Astrocyte (in vitro differentiated cells and primary cell): ENCODE measurements at regions not wholly inside any gene's neighbourhood (a gene's known extent, or its start where the extent isn't known, plus 50 kb on each side); places are given as distances from the start of the nearest gene placed in this dataset.

Experiments used
- DNase-seq: peaks from one replicate; pipeline ENCODE4 v3.0.0-alpha.2; 2010; ENCODE audit warnings: low read depth
- FAIRE-seq: peaks from 2 replicates; lab custom pipeline; 2011; peaks lifted over from hg19 to GRCh38; lab: Jason Lieb, UNC
- H2AFZ ChIP-seq: 2 replicates; pipeline ENCODE4 v1.6.0; 2012; ENCODE audit warnings: low read depth, low read length, inconsistent platforms
- H3K27ac ChIP-seq: 2 replicates; pipeline ENCODE4 v1.5.1; 2011; ENCODE audit warnings: low read depth, low read length, inconsistent platforms
- H3K27me3 ChIP-seq: 2 replicates; pipeline ENCODE4 v1.6.0; 2011; ENCODE audit warnings: low read length, inconsistent platforms; ENCODE audit not compliant: insufficient read depth
- H3K36me3 ChIP-seq: 2 replicates; pipeline ENCODE4 v1.5.1; 2011; ENCODE audit warnings: low read length, inconsistent platforms; ENCODE audit not compliant: insufficient read depth
- H3K4me1 ChIP-seq: 2 replicates; pipeline ENCODE4 v1.5.1; 2011; ENCODE audit warnings: low read length, inconsistent platforms; ENCODE audit not compliant: insufficient read depth
- H3K4me2 ChIP-seq: 2 replicates; pipeline ENCODE4 v1.6.0; 2012; ENCODE audit warnings: low read length, inconsistent platforms
- H3K4me3 ChIP-seq: 2 replicates; pipeline ENCODE4 v1.5.1; 2011; ENCODE audit warnings: low read depth, mild to moderate bottlenecking, low read length, inconsistent platforms; ENCODE audit not compliant: insufficient read depth
- H3K79me2 ChIP-seq: 2 replicates; pipeline ENCODE4 v1.6.0; 2012; ENCODE audit warnings: mild to moderate bottlenecking, low read length, inconsistent platforms; ENCODE audit not compliant: insufficient read depth
- H3K9ac ChIP-seq: 2 replicates; pipeline ENCODE4 v1.6.0; 2012; ENCODE audit warnings: mild to moderate bottlenecking, low read length, inconsistent platforms
- H3K9me3 ChIP-seq: 2 replicates; pipeline ENCODE4 v1.5.1; 2012; ENCODE audit warnings: low read depth, mild to moderate bottlenecking, low read length, inconsistent platforms; ENCODE audit not compliant: insufficient read depth
- H4K20me1 ChIP-seq: 2 replicates; pipeline ENCODE4 v1.6.0; 2012; ENCODE audit warnings: low read length, inconsistent platforms; ENCODE audit not compliant: insufficient read depth
- H3K27ac Mint-ChIP-seq: one replicate; pipeline ENCODE4 v1.8.0; 2021; ENCODE audit warnings: mild to moderate bottlenecking, mixed read lengths; ENCODE audit not compliant: unreplicated experiment
- H3K27me3 Mint-ChIP-seq: one replicate; pipeline ENCODE4 v1.8.0; 2021; ENCODE audit warnings: low read depth, mixed read lengths; ENCODE audit not compliant: unreplicated experiment
- H3K36me3 Mint-ChIP-seq: one replicate; pipeline ENCODE4 v1.8.0; 2021; ENCODE audit warnings: low read depth, mixed read lengths; ENCODE audit not compliant: unreplicated experiment
- H3K4me1 Mint-ChIP-seq: one replicate; pipeline ENCODE4 v1.8.0; 2021; ENCODE audit warnings: low read depth, mixed read lengths; ENCODE audit not compliant: unreplicated experiment
- H3K4me3 Mint-ChIP-seq: one replicate; pipeline ENCODE4 v1.8.0; 2021; ENCODE audit warnings: mild to moderate bottlenecking, moderate library complexity, mixed read lengths; ENCODE audit not compliant: unreplicated experiment
- H3K9me3 Mint-ChIP-seq: one replicate; pipeline ENCODE4 v1.8.0; 2021; ENCODE audit warnings: mild to moderate bottlenecking, mixed read lengths; ENCODE audit not compliant: unreplicated experiment
- EZH2 ChIP-seq: IDR thresholded peaks from 2 replicates; pipeline ENCODE4 v1.6.1; 2012; ENCODE audit warnings: mild to moderate bottlenecking, low read length, inconsistent platforms; ENCODE audit not compliant: insufficient read depth
- TF ChIP-seq, protein P1 (sequence below): IDR thresholded peaks from 2 replicates; pipeline ENCODE4 v1.5.1; 2011; ENCODE audit warnings: low read depth, mild to moderate bottlenecking, inconsistent platforms, low read length, moderate library complexity; ENCODE audit not compliant: insufficient read depth

DNA sequence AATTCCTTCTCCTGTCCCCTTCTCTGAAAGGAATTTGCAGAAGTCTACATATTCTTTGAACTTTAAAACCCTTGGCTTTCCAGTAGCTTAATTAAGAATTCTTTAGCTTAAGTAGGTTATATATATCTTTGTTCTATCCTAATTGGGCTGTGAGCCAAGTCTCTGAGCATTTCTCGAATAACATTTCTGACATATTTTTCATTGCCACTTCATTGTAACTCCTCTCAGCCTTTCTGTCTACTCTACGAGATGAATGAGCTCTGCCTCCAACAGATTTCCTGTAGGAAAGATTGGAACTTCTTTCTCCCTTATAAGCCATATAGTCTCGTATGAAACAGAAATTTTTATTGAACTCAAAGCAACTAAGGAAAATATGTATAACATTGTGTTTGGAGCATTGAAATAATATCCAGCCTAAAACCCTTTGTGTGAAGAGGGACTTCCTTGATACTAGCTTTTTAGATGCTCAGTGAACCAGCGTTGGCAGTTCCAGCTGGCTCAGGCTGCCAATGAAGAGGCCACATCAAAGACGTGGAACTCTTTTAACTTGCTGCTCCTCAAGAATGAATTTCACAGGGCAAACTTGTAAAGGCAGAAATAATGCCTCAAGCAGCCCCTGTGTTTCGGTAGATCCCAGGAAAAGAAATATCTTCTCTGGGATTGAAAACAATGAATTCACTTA lies 87.7 kb upstream of the NOX3 start:
- H3K9me3 Mint-ChIP-seq: no peaks in the 10 kb centered on the region
- Histone ChIP-seq H3K9ac (no peak overlapping the region), H2AFZ (no peak overlapping the region), H4K20me1 (no peaks in the 10 kb centered on the region), H3K36me3 (no peaks in the 10 kb centered on the region), H3K4me2 (no peak overlapping the region), H3K4me1 (no peaks in the 10 kb centered on the region), H3K27ac (no peak overlapping the region), H3K4me3 (no peak overlapping the region), H3K27me3 (no peaks in the 10 kb centered on the region), H3K9me3 (no peaks in the 10 kb centered on the region), H3K79me2 (no peaks in the 10 kb centered on the region)
- H3K4me3 Mint-ChIP-seq: no peak overlapping the region
- H3K27ac Mint-ChIP-seq: no peak overlapping the region
- no peaks in the 10 kb centered on the region for H3K36me3 Mint-ChIP-seq
- no peaks in the 10 kb centered on the region for H3K27me3 Mint-ChIP-seq
- no peak for TF ChIP-seq EZH2
- TF ChIP-seq, protein P1, sequence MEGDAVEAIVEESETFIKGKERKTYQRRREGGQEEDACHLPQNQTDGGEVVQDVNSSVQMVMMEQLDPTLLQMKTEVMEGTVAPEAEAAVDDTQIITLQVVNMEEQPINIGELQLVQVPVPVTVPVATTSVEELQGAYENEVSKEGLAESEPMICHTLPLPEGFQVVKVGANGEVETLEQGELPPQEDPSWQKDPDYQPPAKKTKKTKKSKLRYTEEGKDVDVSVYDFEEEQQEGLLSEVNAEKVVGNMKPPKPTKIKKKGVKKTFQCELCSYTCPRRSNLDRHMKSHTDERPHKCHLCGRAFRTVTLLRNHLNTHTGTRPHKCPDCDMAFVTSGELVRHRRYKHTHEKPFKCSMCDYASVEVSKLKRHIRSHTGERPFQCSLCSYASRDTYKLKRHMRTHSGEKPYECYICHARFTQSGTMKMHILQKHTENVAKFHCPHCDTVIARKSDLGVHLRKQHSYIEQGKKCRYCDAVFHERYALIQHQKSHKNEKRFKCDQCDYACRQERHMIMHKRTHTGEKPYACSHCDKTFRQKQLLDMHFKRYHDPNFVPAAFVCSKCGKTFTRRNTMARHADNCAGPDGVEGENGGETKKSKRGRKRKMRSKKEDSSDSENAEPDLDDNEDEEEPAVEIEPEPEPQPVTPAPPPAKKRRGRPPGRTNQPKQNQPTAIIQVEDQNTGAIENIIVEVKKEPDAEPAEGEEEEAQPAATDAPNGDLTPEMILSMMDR: no peak
- FAIRE-seq (no peak), DNase-seq (peak; percentile 8)
- H3K4me1 Mint-ChIP-seq: peaks cover 2% of the 10 kb centered on the region

DNA sequence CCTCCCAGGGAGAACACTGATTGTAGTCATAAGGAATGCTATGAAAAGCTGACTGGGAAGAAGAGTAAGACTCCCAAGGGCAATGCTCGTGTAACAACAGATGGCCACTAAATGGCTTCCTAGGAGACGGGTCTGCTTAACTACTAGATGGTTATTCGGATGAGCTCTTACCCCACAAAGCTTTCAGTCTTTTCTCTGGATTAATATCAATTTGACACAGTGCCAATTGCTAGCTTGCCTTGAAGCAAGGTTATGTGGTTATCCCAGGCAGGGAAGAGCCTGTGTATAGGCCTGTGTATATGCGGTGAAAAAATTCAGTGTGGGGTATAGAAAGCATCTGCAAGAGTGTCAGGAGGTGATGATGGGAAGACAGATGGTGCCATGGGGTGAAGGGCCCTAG lies 86.4 kb upstream of the NOX3 start:
- Histone ChIP-seq H3K9ac (no peak overlapping the region), H3K27ac (no peak overlapping the region), H4K20me1 (no peaks in the 10 kb centered on the region), H3K4me1 (no peaks in the 10 kb centered on the region), H3K9me3 (no peaks in the 10 kb centered on the region), H3K4me2 (no peak overlapping the region), H3K4me3 (no peak overlapping the region), H3K79me2 (no peaks in the 10 kb centered on the region), H2AFZ (no peak overlapping the region), H3K36me3 (no peaks in the 10 kb centered on the region), H3K27me3 (no peaks in the 10 kb centered on the region)
- H3K36me3 Mint-ChIP-seq: no peaks in the 10 kb centered on the region
- no peaks in the 10 kb centered on the region for H3K9me3 Mint-ChIP-seq
- no peak overlapping the region for H3K27ac Mint-ChIP-seq
- no peak for DNase-seq
- no peak overlapping the region for H3K4me3 Mint-ChIP-seq
- no peak for FAIRE-seq
- peaks cover 2% of the 10 kb centered on the region for H3K4me1 Mint-ChIP-seq
- TF ChIP-seq EZH2: no peak
- TF ChIP-seq, protein P1: no peak
- H3K27me3 Mint-ChIP-seq: no peaks in the 10 kb centered on the region

DNA sequence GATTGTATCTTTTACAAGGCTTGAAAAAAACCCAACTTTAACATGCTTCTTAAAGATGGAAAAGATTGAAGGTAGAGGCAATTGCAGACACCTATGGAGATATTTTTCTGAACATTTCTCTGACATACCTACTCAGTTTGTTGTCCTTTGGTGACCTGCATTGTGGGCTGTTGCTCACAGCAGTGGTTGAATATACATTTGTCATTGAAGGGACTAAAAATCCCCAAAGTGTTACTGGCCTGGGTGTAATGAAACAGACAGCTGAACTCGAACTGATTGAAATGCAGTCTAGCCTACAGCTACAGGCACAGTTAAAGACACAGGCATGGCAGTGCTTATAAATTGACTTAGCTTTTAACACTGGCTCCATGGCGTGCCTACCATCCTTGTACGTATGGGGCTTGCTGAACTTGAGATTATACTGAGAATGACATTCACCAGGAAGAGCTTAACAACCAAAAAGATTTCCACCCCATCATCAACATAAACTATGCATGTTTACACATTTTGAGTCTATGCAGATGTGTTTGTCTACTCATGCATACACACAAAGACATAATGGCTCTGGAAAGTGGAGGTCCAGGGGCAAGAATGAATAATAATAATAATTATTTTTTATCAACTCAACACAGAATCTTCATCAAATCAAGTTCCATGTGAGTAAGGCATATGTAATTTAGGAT lies 83.2 kb upstream of the NOX3 start:
- DNase-seq (no peak), FAIRE-seq (no peak)
- H3K36me3 Mint-ChIP-seq: no peaks in the 10 kb centered on the region
- H2AFZ ChIP-seq: no peak overlapping the region
- H3K4me2 ChIP-seq: no peak overlapping the region
- no peak overlapping the region for H3K4me3 ChIP-seq
- H3K79me2 ChIP-seq: no peaks in the 10 kb centered on the region
- no peaks in the 10 kb centered on the region for H3K27me3 ChIP-seq
- no peaks in the 10 kb centered on the region for H4K20me1 ChIP-seq
- H3K27ac ChIP-seq: no peak overlapping the region
- H3K4me1 ChIP-seq: no peaks in the 10 kb centered on the region
- H3K9ac ChIP-seq: no peak overlapping the region
- TF ChIP-seq, protein P1: no peak
- TF ChIP-seq EZH2: no peak
- no peaks in the 10 kb centered on the region for H3K27me3 Mint-ChIP-seq
- H3K9me3 ChIP-seq: no peaks in the 10 kb centered on the region
- H3K4me1 Mint-ChIP-seq: no peaks in the 10 kb centered on the region
- H3K9me3 Mint-ChIP-seq: no peaks in the 10 kb centered on the region
- H3K27ac Mint-ChIP-seq: no peak overlapping the region
- no peak overlapping the region for H3K4me3 Mint-ChIP-seq
- H3K36me3 ChIP-seq: no peaks in the 10 kb centered on the region
